Mesothelial cell of epicardium (in vitro differentiated cells): ENCODE measurements at regions not wholly inside any gene's neighbourhood (a gene's known extent, or its start where the extent isn't known, plus 50 kb on each side); places are given as distances from the start of the nearest gene placed in this dataset.
"Not testable (repeated sequence)": the region's sequence is repeated elsewhere in the genome, so short reads cannot be mapped to it uniquely, and the experiment has no call there.

Experiments used
- DNase-seq, 2 experiments: peaks; one replicate each; pipeline ENCODE4 v3.0.0; 2021; ENCODE audit warnings: low spot score in 2 of 2; ENCODE audit not compliant: unreplicated experiment in 2 of 2
- H3K27ac Mint-ChIP-seq: 2 replicates; pipeline ENCODE4 v1.8.0; 2021; ENCODE audit warnings: mixed read lengths
- H3K27me3 Mint-ChIP-seq: 2 replicates; pipeline ENCODE4 v1.8.0; 2021; ENCODE audit warnings: low read depth, mixed read lengths
- H3K36me3 Mint-ChIP-seq: 2 replicates; pipeline ENCODE4 v1.8.0; 2021; ENCODE audit warnings: mixed read lengths
- H3K4me1 Mint-ChIP-seq: 2 replicates; pipeline ENCODE4 v1.8.0; 2021; ENCODE audit warnings: mixed read lengths
- H3K4me3 Mint-ChIP-seq: 2 replicates; pipeline ENCODE4 v1.8.0; 2021; ENCODE audit warnings: mild to moderate bottlenecking, moderate library complexity, mixed read lengths
- H3K9me3 Mint-ChIP-seq: 2 replicates; pipeline ENCODE4 v1.8.0; 2021; ENCODE audit warnings: mixed read lengths
- TF ChIP-seq, protein P1 (sequence below): fragments of 200-600 bp; sonication (generic); IDR thresholded peaks from one replicate; pipeline ENCODE4 v1.5.0; 2021; ENCODE audit warnings: antibody characterized with exemption; ENCODE audit not compliant: unreplicated experiment

DNA sequence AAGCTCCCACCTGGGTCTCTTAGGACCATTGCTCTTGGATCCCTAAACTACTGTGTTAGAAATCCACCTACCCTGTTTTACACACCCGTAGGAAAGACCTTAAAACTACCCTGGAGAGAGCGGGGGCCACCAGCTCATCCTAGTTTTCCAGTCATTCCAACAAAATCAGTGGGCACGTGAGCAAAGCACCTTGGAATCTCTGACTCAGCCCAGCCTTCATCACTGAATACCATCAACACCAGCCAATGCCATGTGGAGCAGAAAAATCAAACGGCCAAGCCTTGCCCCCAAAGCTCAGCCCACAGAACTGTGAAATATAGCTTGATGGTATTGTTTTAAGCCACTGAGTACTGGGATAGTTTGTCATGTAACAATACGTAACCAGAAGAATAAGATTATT, 449.7 kb upstream of the CHAC2 start:
- DNase-seq, result no peak
- TF ChIP-seq, protein P1, sequence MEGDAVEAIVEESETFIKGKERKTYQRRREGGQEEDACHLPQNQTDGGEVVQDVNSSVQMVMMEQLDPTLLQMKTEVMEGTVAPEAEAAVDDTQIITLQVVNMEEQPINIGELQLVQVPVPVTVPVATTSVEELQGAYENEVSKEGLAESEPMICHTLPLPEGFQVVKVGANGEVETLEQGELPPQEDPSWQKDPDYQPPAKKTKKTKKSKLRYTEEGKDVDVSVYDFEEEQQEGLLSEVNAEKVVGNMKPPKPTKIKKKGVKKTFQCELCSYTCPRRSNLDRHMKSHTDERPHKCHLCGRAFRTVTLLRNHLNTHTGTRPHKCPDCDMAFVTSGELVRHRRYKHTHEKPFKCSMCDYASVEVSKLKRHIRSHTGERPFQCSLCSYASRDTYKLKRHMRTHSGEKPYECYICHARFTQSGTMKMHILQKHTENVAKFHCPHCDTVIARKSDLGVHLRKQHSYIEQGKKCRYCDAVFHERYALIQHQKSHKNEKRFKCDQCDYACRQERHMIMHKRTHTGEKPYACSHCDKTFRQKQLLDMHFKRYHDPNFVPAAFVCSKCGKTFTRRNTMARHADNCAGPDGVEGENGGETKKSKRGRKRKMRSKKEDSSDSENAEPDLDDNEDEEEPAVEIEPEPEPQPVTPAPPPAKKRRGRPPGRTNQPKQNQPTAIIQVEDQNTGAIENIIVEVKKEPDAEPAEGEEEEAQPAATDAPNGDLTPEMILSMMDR, result no peak
- Mint-ChIP-seq H3K27ac (no peak overlapping the region), H3K36me3 (no peaks in the 10 kb centered on the region), H3K4me1 (peaks cover 1% of the 10 kb centered on the region), H3K4me3 (no peak overlapping the region), H3K27me3 (no peaks in the 10 kb centered on the region), H3K9me3 (no peaks in the 10 kb centered on the region)

DNA sequence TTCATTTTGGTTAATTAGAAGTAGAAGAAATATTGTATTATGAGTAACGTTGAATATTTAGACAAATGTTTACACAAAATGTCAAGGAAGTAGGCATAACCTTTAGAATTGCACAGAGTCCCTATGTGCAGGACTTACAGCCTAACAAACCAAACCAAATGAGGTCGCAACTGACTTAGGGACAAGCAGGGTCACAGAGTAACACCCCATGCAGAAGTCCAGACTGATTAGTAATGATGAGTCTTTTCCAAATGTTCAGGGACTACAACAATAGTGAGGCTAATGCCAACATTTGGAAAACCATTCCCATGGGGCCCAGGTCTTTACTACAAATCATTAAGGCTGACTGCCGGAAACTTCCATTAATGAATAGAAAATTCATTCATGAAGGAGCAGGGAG, 452.5 kb upstream of the CHAC2 start:
- Mint-ChIP-seq H3K27me3 (no peaks in the 10 kb centered on the region), H3K4me3 (no peak overlapping the region), H3K36me3 (no peaks in the 10 kb centered on the region), H3K9me3 (no peaks in the 10 kb centered on the region), H3K4me1 (peaks cover 1% of the 10 kb centered on the region), H3K27ac (no peak overlapping the region)
- TF ChIP-seq, protein P1, result no peak
- no peak for DNase-seq

DNA sequence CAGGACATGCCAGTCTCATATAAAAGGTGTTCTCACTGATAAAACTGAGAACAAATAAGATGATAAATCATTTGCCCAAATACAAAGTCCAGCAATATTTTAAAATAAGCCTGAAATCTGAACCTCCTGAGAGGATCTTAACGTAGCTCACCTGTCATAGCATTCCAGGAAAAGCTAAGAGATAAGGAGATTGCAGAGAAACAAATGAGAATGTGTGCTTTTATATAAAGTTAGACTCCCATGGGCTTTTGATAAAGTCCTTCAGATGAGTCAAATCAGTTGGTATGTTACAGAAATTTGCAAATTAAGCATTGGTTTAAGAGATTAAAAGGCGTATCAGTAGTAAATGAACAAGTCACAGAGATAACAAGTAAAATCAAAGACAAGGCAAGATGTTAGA, 452.9 kb upstream of the CHAC2 start:
- Mint-ChIP-seq H3K4me3 (no peak overlapping the region), H3K27me3 (no peaks in the 10 kb centered on the region), H3K4me1 (peaks cover 1% of the 10 kb centered on the region), H3K27ac (no peak overlapping the region), H3K9me3 (no peaks in the 10 kb centered on the region), H3K36me3 (no peaks in the 10 kb centered on the region)
- no peak for DNase-seq
- TF ChIP-seq, protein P1, result no peak

DNA sequence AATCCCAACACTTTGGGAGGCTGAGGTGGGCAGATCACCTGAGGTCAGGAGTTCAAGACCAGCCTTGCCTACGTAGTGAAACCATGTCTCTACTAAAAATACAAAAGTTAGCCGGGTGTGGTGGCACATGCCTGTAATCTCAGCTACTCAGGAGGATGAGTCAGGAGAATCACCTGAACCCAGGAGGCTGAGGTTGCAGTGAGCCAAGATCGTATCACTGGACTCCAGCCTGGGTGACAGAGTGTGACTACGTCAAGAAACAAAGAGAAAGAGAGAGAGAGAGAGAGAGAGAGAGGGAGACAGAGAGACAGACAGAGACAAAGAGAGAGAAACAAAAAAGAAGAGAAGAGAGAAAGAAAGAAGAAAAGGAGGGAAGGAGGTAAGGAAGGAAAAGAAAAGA, 454.0 kb upstream of the CHAC2 start:
- not testable (repeated sequence) for H3K4me3 Mint-ChIP-seq, H3K4me1 Mint-ChIP-seq, H3K27me3 Mint-ChIP-seq, H3K9me3 Mint-ChIP-seq, H3K27ac Mint-ChIP-seq, DNase-seq, H3K36me3 Mint-ChIP-seq

DNA sequence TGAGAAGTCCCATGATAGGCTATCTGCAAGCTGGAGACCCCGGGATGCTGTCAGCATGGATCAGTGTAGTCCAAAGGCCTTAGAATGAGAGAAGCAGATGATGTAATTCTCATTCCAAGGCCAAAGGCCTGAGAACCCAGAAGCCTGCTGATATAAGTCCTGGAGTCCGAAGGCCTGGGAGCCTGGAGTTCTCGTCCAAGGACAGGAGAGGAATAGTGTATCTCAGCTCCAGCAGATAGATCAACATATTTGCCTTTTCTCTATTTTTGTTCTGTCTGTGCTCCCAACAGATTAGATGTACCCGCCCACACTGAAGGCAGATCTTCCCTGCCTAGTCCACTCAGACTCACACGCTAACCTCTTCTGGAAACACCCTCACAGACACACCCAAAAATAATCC, 454.9 kb upstream of the CHAC2 start:
- DNase-seq, result no peak
- H3K27me3 Mint-ChIP-seq, result no peaks in the 10 kb centered on the region
- H3K36me3 Mint-ChIP-seq, result no peaks in the 10 kb centered on the region
- TF ChIP-seq, protein P1, result no peak
- H3K27ac Mint-ChIP-seq, result no peak overlapping the region
- H3K4me3 Mint-ChIP-seq, result no peak overlapping the region
- H3K9me3 Mint-ChIP-seq, result peaks cover 6% of the 10 kb centered on the region
- peaks cover 1% of the 10 kb centered on the region for H3K4me1 Mint-ChIP-seq

DNA sequence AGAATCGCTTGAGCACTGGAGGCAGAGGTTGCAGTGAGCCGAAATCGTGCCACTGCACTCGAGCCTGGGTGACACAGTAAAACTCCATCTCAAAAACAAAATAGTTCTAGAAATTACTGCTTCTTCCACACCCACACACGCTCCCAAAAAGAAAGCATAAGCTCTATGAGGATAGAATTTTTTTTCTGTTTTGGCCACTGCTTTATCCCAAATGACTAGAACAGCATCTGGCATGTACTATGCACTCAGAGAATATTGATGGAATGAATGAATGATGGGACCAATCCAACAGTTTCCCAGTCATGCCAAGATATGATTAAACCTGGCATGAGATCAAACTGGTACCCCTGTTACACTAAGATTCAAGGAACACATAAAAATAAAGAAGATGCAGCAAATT, 455.4 kb upstream of the CHAC2 start:
- H3K9me3 Mint-ChIP-seq, result peaks cover 6% of the 10 kb centered on the region

More for the DNA sequence above, 455.4 kb upstream of the CHAC2 start:
- Mint-ChIP-seq H3K36me3 (no peaks in the 10 kb centered on the region), H3K27me3 (no peaks in the 10 kb centered on the region), H3K4me1 (peaks cover 1% of the 10 kb centered on the region), H3K4me3 (no peak overlapping the region), H3K27ac (no peak overlapping the region)
- TF ChIP-seq, protein P1, result no peak
- no peak for DNase-seq
